HEK293T (cell line): ENCODE measurements at regions not wholly inside any gene's neighbourhood (a gene's known extent, or its start where the extent isn't known, plus 50 kb on each side); places are given as distances from the start of the nearest gene placed in this dataset.

ENCODE experiments used
- BHLHE40 ChIP-seq: fragments of 450-650 bp; IDR thresholded peaks from 2 replicates; pipeline ENCODE4 v1.6.1; 2016; ENCODE audit warnings: mild to moderate bottlenecking, moderate library complexity, borderline replicate concordance
- HDGF ChIP-seq: fragments of 450-650 bp; IDR thresholded peaks from 2 replicates; pipeline ENCODE4 v1.6.1; 2017; ENCODE audit warnings: antibody characterized with exemption, borderline replicate concordance
- SP1 ChIP-seq: fragments of 450-650 bp; IDR thresholded peaks from 2 replicates; pipeline ENCODE4 v1.6.1; 2017
- TARDBP ChIP-seq: fragments of 450-650 bp; IDR thresholded peaks from 2 replicates; pipeline ENCODE4 v1.6.1; 2016

DNA sequence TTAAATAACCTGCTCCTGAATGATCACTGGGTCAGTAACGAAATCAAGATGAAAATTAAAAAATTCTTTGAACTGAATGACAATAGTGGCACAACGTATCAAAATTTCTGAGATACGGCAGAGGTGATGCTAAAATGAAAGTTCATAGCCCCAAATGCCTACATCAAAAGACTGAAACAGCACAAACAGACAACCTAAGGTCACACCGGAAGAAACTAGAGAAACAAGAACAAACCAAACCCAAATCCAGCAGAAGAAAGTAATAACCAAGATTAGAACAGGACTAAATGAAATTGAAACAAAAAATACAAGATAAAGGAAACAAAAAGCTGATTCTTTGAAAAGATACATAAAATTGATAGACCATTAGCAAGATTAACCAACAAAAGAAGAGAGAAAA lies 324.1 kb downstream of the RBM26 start:
- TF ChIP-seq TARDBP (no peak), HDGF (no peak), SP1 (no peak), BHLHE40 (no peak)
